ENCODE measurements at regions not wholly inside any gene's neighbourhood (a gene's known extent, or its start where the extent isn't known, plus 50 kb on each side); places are given as distances from the start of the nearest gene placed in this dataset.

DNA sequence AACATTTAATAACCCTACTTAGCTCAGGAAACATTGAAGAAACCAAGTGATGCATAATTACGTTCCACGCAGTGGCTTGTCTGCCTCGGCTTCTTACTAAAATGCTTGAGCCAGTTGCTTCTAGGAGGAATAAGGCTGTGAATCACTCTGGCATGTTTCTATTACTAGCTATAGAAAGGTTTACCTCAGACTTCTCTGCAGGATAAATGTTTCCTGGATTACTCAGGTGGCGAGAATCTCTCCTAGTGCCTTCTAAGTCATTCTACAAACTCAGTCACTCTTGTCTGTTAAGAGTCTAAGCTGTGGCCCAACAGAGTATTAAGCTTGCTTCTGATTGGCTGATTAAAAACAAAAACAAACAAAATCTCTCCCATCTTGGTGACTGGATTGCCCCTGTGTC lies 92.0 kb upstream of the RALGPS2 start:
- ChIA-PET POLR2A (interaction anchor here (0.6 kb wide), 1 partner anchor 1250 kb away, joined by 4 read pairs; no protein-coding TSS in a partner anchor), CTCF (no interaction called here)
- DNase-seq: no peak
- no peak for ATAC-seq (ENCODE audit: low read depth)
- TF ChIP-seq, protein P1, sequence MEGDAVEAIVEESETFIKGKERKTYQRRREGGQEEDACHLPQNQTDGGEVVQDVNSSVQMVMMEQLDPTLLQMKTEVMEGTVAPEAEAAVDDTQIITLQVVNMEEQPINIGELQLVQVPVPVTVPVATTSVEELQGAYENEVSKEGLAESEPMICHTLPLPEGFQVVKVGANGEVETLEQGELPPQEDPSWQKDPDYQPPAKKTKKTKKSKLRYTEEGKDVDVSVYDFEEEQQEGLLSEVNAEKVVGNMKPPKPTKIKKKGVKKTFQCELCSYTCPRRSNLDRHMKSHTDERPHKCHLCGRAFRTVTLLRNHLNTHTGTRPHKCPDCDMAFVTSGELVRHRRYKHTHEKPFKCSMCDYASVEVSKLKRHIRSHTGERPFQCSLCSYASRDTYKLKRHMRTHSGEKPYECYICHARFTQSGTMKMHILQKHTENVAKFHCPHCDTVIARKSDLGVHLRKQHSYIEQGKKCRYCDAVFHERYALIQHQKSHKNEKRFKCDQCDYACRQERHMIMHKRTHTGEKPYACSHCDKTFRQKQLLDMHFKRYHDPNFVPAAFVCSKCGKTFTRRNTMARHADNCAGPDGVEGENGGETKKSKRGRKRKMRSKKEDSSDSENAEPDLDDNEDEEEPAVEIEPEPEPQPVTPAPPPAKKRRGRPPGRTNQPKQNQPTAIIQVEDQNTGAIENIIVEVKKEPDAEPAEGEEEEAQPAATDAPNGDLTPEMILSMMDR (IDR thresholded peaks at IDR 0.05): no peak
- no peak for TF ChIP-seq EZH2 (IDR thresholded peaks at IDR 0.05; ENCODE audit: borderline replicate concordance, insufficient read depth, low read depth, low read length, poor library complexity, severe bottlenecking)
- no CpG with 5 or more reads among the region's 4 CpGs for WGBS (ENCODE audit: insufficient coverage)
- Histone ChIP-seq H3K4me2 (replicated peaks; ENCODE audit: low read depth, low read length, poor library complexity, severe bottlenecking) (no peak overlapping the region), H2AFZ (ENCODE audit: insufficient read depth, low read depth, low read length, poor library complexity, severe bottlenecking) (no peak overlapping the region), H3K79me2 (ENCODE audit: control insufficient read depth, insufficient read depth, low read length) (no peaks in the 10 kb centered on the region), H3K27me3 (replicated peaks in 1 of 4; ENCODE audit: control extremely low read depth in 1 of 4, control insufficient read depth in 3 of 4, insufficient read depth in 4 of 4, low read length in 3 of 4) (no peaks in the 10 kb centered on the region), H3K4me1 (ENCODE audit: control insufficient read depth in 2 of 2, insufficient read depth in 2 of 2, low read length in 2 of 2) (peaks cover 11 to 18% of the 10 kb centered on the region in 2 donors), H3K9me3 (ENCODE audit: control extremely low read depth in 1 of 3, control insufficient read depth in 2 of 3, insufficient read depth in 1 of 3, low read length in 2 of 3) (peaks cover 0 to 5% (median 0%) of the 10 kb centered on the region in 3 donors), H3K36me3 (replicated peaks in 1 of 2; ENCODE audit: control extremely low read depth in 1 of 2, control insufficient read depth in 1 of 2, extremely low read depth in 1 of 2, insufficient read depth in 2 of 2, low read length in 1 of 2) (no peaks in the 10 kb centered on the region), H4K20me1 (ENCODE audit: control insufficient read depth, insufficient read depth, low read length, poor library complexity, severe bottlenecking) (no peaks in the 10 kb centered on the region), H3K27ac (ENCODE audit: low read length in 2 of 2) (no peak overlapping the region), H3K9ac (ENCODE audit: low read length) (no peak overlapping the region), H3K4me3 (ENCODE audit: control extremely low read depth in 1 of 5, extremely low read depth in 1 of 5, insufficient read depth in 1 of 5, low read depth in 2 of 5, low read length in 4 of 5) (no peak overlapping the region)
- H3K4me3 Mint-ChIP-seq: no peak overlapping the region
- H3K9me3 Mint-ChIP-seq (ENCODE audit: insufficient read depth): peaks cover 2% of the 10 kb centered on the region
- H3K27ac Mint-ChIP-seq: no peak overlapping the region
- H3K4me1 Mint-ChIP-seq: peaks cover 44% of the 10 kb centered on the region
- no peaks in the 10 kb centered on the region for H3K27me3 Mint-ChIP-seq
- intact Hi-C loops (cut with micrococcal nuclease): no loop called here

DNA sequence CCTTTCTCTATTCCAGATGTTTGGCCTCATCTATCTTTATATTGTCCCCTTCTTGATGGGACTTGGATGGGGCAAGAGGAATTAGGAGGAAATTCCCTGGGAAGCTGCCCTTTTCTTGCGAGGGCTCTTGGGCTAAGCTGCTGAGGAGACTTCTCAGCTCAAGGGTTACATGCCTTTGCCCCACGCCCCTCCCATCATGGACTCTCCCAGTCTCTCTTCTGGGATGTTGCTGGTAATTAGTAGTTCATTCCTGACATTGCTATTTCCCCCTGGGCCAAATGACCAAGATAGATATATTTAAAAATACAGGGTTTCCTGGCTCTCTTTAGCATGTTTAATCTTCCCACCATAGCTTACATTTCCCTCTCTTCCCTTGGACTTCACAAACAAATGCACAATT lies 90.6 kb upstream of the RALGPS2 start:
- POLR2A ChIA-PET: interaction anchor here (1.3 kb wide), 1 partner anchor 36 kb away, joined by 3 read pairs; no protein-coding TSS in a partner anchor
- H4K20me1 ChIP-seq (ENCODE audit: control insufficient read depth, insufficient read depth, low read length, poor library complexity, severe bottlenecking): no peaks in the 10 kb centered on the region
- no peak overlapping the region for H3K4me3 Mint-ChIP-seq
- no peaks in the 10 kb centered on the region for H3K36me3 ChIP-seq (replicated peaks in 1 of 2; ENCODE audit: control extremely low read depth in 1 of 2, control insufficient read depth in 1 of 2, extremely low read depth in 1 of 2, insufficient read depth in 2 of 2, low read length in 1 of 2)
- ATAC-seq (ENCODE audit: low read depth) (no peak), DNase-seq (no peak)
- H3K4me3 ChIP-seq (ENCODE audit: control extremely low read depth in 1 of 5, extremely low read depth in 1 of 5, insufficient read depth in 1 of 5, low read depth in 2 of 5, low read length in 4 of 5): no peak overlapping the region
- H2AFZ ChIP-seq (ENCODE audit: insufficient read depth, low read depth, low read length, poor library complexity, severe bottlenecking): no peak overlapping the region
- no peak overlapping the region for H3K27ac ChIP-seq (ENCODE audit: low read length in 2 of 2)
- no peak overlapping the region for H3K27ac Mint-ChIP-seq
- H3K27me3 ChIP-seq (replicated peaks in 1 of 4; ENCODE audit: control extremely low read depth in 1 of 4, control insufficient read depth in 3 of 4, insufficient read depth in 4 of 4, low read length in 3 of 4): no peaks in the 10 kb centered on the region
- WGBS (ENCODE audit: insufficient coverage): no CpG with 5 or more reads among the region's 2 CpGs
- no peaks in the 10 kb centered on the region for H3K27me3 Mint-ChIP-seq
- H3K9me3 ChIP-seq (ENCODE audit: control extremely low read depth in 1 of 3, control insufficient read depth in 2 of 3, insufficient read depth in 1 of 3, low read length in 2 of 3): peaks cover 0 to 5% (median 0%) of the 10 kb centered on the region in 3 donors
- H3K4me1 ChIP-seq (ENCODE audit: control insufficient read depth in 2 of 2, insufficient read depth in 2 of 2, low read length in 2 of 2): peaks cover 19 to 26% of the 10 kb centered on the region in 2 donors
- intact Hi-C loops (cut with micrococcal nuclease): no loop called here
- no peak overlapping the region for H3K4me2 ChIP-seq (replicated peaks; ENCODE audit: low read depth, low read length, poor library complexity, severe bottlenecking)
- peaks cover 47% of the 10 kb centered on the region for H3K4me1 Mint-ChIP-seq
- TF ChIP-seq, protein P1 (IDR thresholded peaks at IDR 0.05): no peak
- no peak for TF ChIP-seq EZH2 (IDR thresholded peaks at IDR 0.05; ENCODE audit: borderline replicate concordance, insufficient read depth, low read depth, low read length, poor library complexity, severe bottlenecking)
- H3K9ac ChIP-seq (ENCODE audit: low read length): no peak overlapping the region
- H3K9me3 Mint-ChIP-seq (ENCODE audit: insufficient read depth): peaks cover 2% of the 10 kb centered on the region
- H3K79me2 ChIP-seq (ENCODE audit: control insufficient read depth, insufficient read depth, low read length): no peaks in the 10 kb centered on the region
- CTCF ChIA-PET: interaction anchor here (0.7 to 1.3 kb wide), 2 partner anchors 9 to 118 kb away, joined by 3 read pairs; no protein-coding TSS in a partner anchor
